K562 (cell line): ENCODE measurements at regions not wholly inside any gene's neighbourhood (a gene's known extent, or its start where the extent isn't known, plus 50 kb on each side); places are given as distances from the start of the nearest gene placed in this dataset.

ENCODE experiments used
- ATAC-seq: fragments of 200-7000 bp; cut with Tn5 transposase; 3 replicates; pipeline ENCODE4 v1.9.1; 2020; ENCODE audit warnings: moderate library complexity
- BruUV-seq: library from RNA; stranded (reverse); fragments of 400-500 nt; replicated peaks from 2 replicates; lab custom pipeline; 2021; lab: Mats Ljungman, UMichigan
- CTCF ChIA-PET: fragments of 300-600 bp; formaldehyde crosslinking; extraction: SDS; loops from one replicate; lab custom pipeline; 2021; ENCODE audit warnings: low intra/inter-chr PET ratio; lab: Yijun Ruan, JAX
- POLR2A ChIA-PET: fragments of 300-600, 350-650 bp; sonication (Branson Sonifier 250); formaldehyde crosslinking; extraction: SDS; loops from one replicate; lab custom pipeline; 2021; ENCODE audit warnings: antibody characterized with exemption, inconsistent platforms; lab: Yijun Ruan, JAX
- DNase-seq, 4 experiments: peaks; one replicate each; pipeline versions ENCODE4 v3.0.0 to v3.0.0-alpha.2; 2011 to 2018; ENCODE audit warnings: low spot score in 3 of 4, mixed read lengths in 3 of 4; ENCODE audit errors: extremely low read depth in 1 of 4
- FAIRE-seq: peaks from 2 replicates; lab custom pipeline; 2011; peaks lifted over from hg19 to GRCh38; lab: Jason Lieb, UNC
- H2AFZ ChIP-seq: 2 replicates; pipeline ENCODE4 v1.6.0; 2011; ENCODE audit warnings: low read depth, low read length, control low read depth, inconsistent platforms
- H3K27ac ChIP-seq: fragments of 200-600 bp; 3 replicates; pipeline ENCODE4 v1.8.0; 2011; ENCODE audit warnings: low read depth, mild to moderate bottlenecking, control low read depth, inconsistent platforms, low read length, moderate library complexity, mixed read lengths; ENCODE audit errors: extremely low read depth
- H3K27me3 ChIP-seq, 2 experiments: fragments of 300-600 bp in 1 of 2; 2 replicates in 1 of 2; 3 replicates in 1 of 2; pipeline versions ENCODE4 v1.6.0 to v1.8.0; 2011; ENCODE audit warnings: inconsistent platforms in 2 of 2, low read length in 2 of 2, mild to moderate bottlenecking in 1 of 2, mixed read lengths in 1 of 2, moderate library complexity in 1 of 2; ENCODE audit not compliant: control insufficient read depth in 2 of 2, insufficient read depth in 2 of 2
- H3K36me3 ChIP-seq: fragments of 300-600 bp; 3 replicates; pipeline ENCODE4 v1.8.0; 2011; ENCODE audit warnings: mild to moderate bottlenecking, low read length, inconsistent platforms; ENCODE audit not compliant: control insufficient read depth, insufficient read depth
- H3K4me1 ChIP-seq, 2 experiments: fragments of 200-600 bp in 1 of 2; replicated peaks in 1 of 2; 2 replicates in 1 of 2; 3 replicates in 1 of 2; pipeline versions ENCODE4 v1.5.1 to v1.8.0; 2011; ENCODE audit warnings: inconsistent platforms in 2 of 2, low read length in 2 of 2, mild to moderate bottlenecking in 1 of 2, mixed read lengths in 1 of 2, moderate library complexity in 1 of 2; ENCODE audit not compliant: control insufficient read depth in 2 of 2, insufficient read depth in 2 of 2
- H3K4me2 ChIP-seq: 2 replicates; pipeline ENCODE4 v1.6.1; 2011; ENCODE audit warnings: low read length, control low read depth, inconsistent platforms, mixed read lengths; ENCODE audit not compliant: insufficient read depth
- H3K4me3 ChIP-seq: fragments of 200-600 bp; sonication (generic), shearing (Covaris generic); 2 replicates; pipeline ENCODE4 v1.5.1; 2016; ENCODE audit warnings: control low read depth, inconsistent platforms
- H3K79me2 ChIP-seq: fragments of 200-600 bp; 3 replicates; pipeline ENCODE4 v1.8.0; 2011; ENCODE audit warnings: low read length, inconsistent platforms; ENCODE audit not compliant: control insufficient read depth, insufficient read depth
- H3K9ac ChIP-seq, 2 experiments: 2 replicates each; pipeline versions ENCODE4 v1.6.0 to v1.6.1; 2011; ENCODE audit warnings: low read depth in 2 of 2, low read length in 2 of 2, control low read depth in 1 of 2, inconsistent platforms in 1 of 2, mild to moderate bottlenecking in 1 of 2, mixed read lengths in 1 of 2; ENCODE audit not compliant: insufficient read depth in 1 of 2
- H3K9me1 ChIP-seq: one replicate; pipeline ENCODE4 v1.6.0; 2011; ENCODE audit warnings: inconsistent platforms, mild to moderate bottlenecking, low read length, moderate library complexity; ENCODE audit not compliant: control insufficient read depth, insufficient read depth
- H3K9me3 ChIP-seq: replicated peaks from 2 replicates; pipeline ENCODE4 v1.5.1; 2011; ENCODE audit warnings: low read depth, low read length, inconsistent platforms; ENCODE audit not compliant: control insufficient read depth, insufficient read depth
- H4K20me1 ChIP-seq: replicated peaks from 2 replicates; pipeline ENCODE4 v1.6.1; 2011; ENCODE audit warnings: low read length, inconsistent platforms, mixed read lengths; ENCODE audit not compliant: control insufficient read depth, insufficient read depth
- GTF2F1 ChIP-seq: IDR thresholded peaks from 2 replicates; pipeline ENCODE4 v1.6.1; 2011; ENCODE audit warnings: low read depth, low read length, improper control_type of control experiment
- HNRNPLL ChIP-seq: fragments of 200-400 bp; formaldehyde crosslinking; IDR thresholded peaks from 2 replicates; pipeline ENCODE4 v1.6.1; 2017; ENCODE audit warnings: low read length, low read depth, mild to moderate bottlenecking; ENCODE audit not compliant: poor library complexity, severe bottlenecking
- IRF2 ChIP-seq: sonication (generic); formaldehyde crosslinking; IDR thresholded peaks from 2 replicates; pipeline ENCODE4 v1.8.1; 2022; ENCODE audit warnings: mild to moderate bottlenecking, missing genetic modification reagents
- KDM5B ChIP-seq: fragments of 200-600 bp; sonication (generic); IDR thresholded peaks from 2 replicates; pipeline ENCODE4 v1.6.1; 2012; ENCODE audit warnings: low read depth, mild to moderate bottlenecking, moderate library complexity, low read length, control low read depth, inconsistent platforms; ENCODE audit not compliant: insufficient replicate concordance
- PURB ChIP-seq: sonication (generic); formaldehyde crosslinking; IDR thresholded peaks from 2 replicates; pipeline ENCODE4 v1.9.0; 2021; ENCODE audit warnings: low read depth, mild to moderate bottlenecking, missing genetic modification reagents
- SMARCE1 ChIP-seq: fragments of 450-650 bp; IDR thresholded peaks from 2 replicates; pipeline ENCODE4 v1.7.1; 2016; ENCODE audit warnings: mild to moderate bottlenecking
- STAT5A ChIP-seq: IDR thresholded peaks from 2 replicates; pipeline ENCODE4 v1.6.1; 2012; ENCODE audit warnings: low read length, inconsistent platforms, borderline replicate concordance
- TBL1XR1 ChIP-seq, 2 experiments: IDR thresholded peaks; 2 replicates each; pipeline ENCODE4 v1.6.1; 2012; ENCODE audit warnings: improper control_type of control experiment in 2 of 2, low read length in 2 of 2, mild to moderate bottlenecking in 1 of 2
- ZNF134 ChIP-seq: fragments of 250-450 bp; sonication (Bioruptor Pico); conservative IDR thresholded peaks from 2 replicates; pipeline ENCODE4 v1.4.0; 2020
- ZNF24 ChIP-seq: fragments of 450-650 bp; IDR thresholded peaks from 2 replicates; pipeline ENCODE4 v1.6.1; 2016
- ZNF717 ChIP-seq: fragments of 250-450 bp; sonication (Bioruptor Pico); IDR thresholded peaks from 2 replicates; pipeline ENCODE4 v1.5.0; 2021
- ZNF77 ChIP-seq: fragments of 250-450 bp; sonication (Bioruptor Pico); IDR thresholded peaks from 2 replicates; pipeline ENCODE4 v1.5.0; 2020
- WGBS: fragments of 100-300 bp; shearing (Covaris generic); methylation state at CpG from one replicate; pipeline ENCODE4 v1.1.6; 2016; ENCODE audit warnings: low coverage, mixed read lengths; ENCODE audit not compliant: insufficient coverage; ENCODE audit errors: missing lambda C conversion rate; 5-methylcytosine and 5-hydroxymethylcytosine counted together
- in situ Hi-C: fragments of 300-500 bp; cut with MboI; formaldehyde crosslinking; loops from 4 replicates; pipeline ENCODE4 v1.15.0; 2018; ENCODE audit warnings: inconsistent platforms, mixed read lengths
- intact Hi-C: fragments of 100-400 bp; cut with micrococcal nuclease; formaldehyde crosslinking; loops from 2 replicates; pipeline ENCODE4 v1.14.2; 2022
- TF ChIP-seq, protein P1 (sequence below): fragments of 250-450 bp; sonication (Bioruptor Pico); IDR thresholded peaks from 2 replicates; pipeline ENCODE4 v1.8.0; 2022; ENCODE audit warnings: moderate library complexity, mild to moderate bottlenecking, inconsistent platforms
- TF ChIP-seq, protein P2 (sequence below): fragments of 250-450 bp; sonication (Bioruptor Pico); IDR thresholded peaks from 2 replicates; pipeline ENCODE4 v1.9.0; 2021; ENCODE audit warnings: mild to moderate bottlenecking, inconsistent platforms

DNA sequence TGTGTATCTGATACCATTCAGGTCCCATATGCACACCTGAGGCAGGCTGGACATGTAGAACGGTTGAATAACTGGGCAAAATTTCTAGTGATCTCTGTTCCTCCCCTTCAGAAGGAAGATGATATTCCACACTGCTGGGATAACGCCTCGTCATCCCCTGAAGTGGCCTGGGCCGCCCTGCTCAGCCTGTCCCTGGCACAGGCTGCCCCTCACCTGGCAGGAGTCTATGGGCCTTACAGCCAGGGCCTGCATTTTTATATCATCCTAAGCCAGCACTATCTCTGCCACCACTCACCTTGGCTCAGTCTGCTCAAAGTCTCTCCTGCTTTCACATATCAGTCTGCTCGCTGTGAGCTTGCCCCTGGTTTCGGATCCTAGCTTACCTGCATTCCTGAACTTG, 209.2 kb downstream of the CSNK2A3 start:
- no peak overlapping the region for H3K9ac ChIP-seq
- no peaks in the 10 kb centered on the region for H3K9me1 ChIP-seq
- ATAC-seq, result no peak
- H3K27me3 ChIP-seq, result peaks cover 2 to 14% of the 10 kb centered on the region in 2 experiments; a peak in 2 of 5 replicates
- no peak for FAIRE-seq
- no TSS peak for BruUV-seq
- no peaks in the 10 kb centered on the region for H3K4me1 ChIP-seq
- no peak for DNase-seq
- ChIA-PET CTCF (no interaction called here), POLR2A (interaction anchor here (0.6 kb wide), 1 partner anchor 183 kb away, joined by 3 read pairs; no protein-coding TSS in a partner anchor)
- H3K27ac ChIP-seq, result no peak overlapping the region
- in situ Hi-C loops, result no loop called here
- TF ChIP-seq ZNF24, result no peak
- TF ChIP-seq ZNF77, result no peak
- TF ChIP-seq, protein P1, sequence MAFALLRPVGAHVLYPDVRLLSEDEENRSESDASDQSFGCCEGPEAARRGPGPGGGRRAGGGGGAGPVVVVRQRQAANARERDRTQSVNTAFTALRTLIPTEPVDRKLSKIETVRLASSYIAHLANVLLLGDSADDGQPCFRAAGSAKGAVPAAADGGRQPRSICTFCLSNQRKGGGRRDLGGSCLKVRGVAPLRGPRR, result no peak
- TF ChIP-seq HNRNPLL, result no peak
- no peak for TF ChIP-seq KDM5B
- no peak for TF ChIP-seq ZNF717 (CRISPR knock-in tag)
- no peak overlapping the region for H3K4me2 ChIP-seq
- H3K79me2 ChIP-seq, result no peaks in the 10 kb centered on the region
- H3K9me3 ChIP-seq, result no peaks in the 10 kb centered on the region
- no peaks in the 10 kb centered on the region for H4K20me1 ChIP-seq
- no peaks in the 10 kb centered on the region for H3K36me3 ChIP-seq
- H2AFZ ChIP-seq, result no peak overlapping the region
- under 1% methylated on average over 6 of the region's 6 CpGs for WGBS
- H3K4me3 ChIP-seq, result no peak overlapping the region
- intact Hi-C loops, result no loop called here

DNA sequence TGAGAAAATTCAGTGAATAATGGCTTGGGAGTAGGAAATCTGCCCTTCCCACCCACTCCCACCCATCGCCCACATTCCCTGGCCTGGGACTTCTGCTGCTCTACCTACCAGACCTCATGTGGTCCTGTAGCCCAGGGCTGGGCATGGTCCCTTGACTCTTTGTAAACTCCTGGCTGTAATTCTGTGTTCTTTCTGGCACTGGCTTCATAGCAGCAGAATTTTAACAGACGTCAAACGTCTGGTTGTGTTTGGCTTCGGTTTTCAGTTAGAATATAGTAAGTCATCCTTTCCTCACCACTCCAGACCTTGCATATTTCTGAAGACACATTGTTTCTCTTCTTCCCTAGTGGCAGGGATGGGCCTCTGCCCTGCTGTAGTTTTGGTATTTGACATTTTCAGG, 210.6 kb downstream of the CSNK2A3 start:
- POLR2A ChIA-PET, result no interaction called here
- Histone ChIP-seq H3K4me2 (no peak overlapping the region), H3K9me1 (no peaks in the 10 kb centered on the region), H3K9ac (no peak overlapping the region), H3K36me3 (no peaks in the 10 kb centered on the region), H3K9me3 (no peaks in the 10 kb centered on the region), H4K20me1 (no peaks in the 10 kb centered on the region), H3K79me2 (no peaks in the 10 kb centered on the region), H3K4me1 (no peaks in the 10 kb centered on the region), H2AFZ (no peak overlapping the region), H3K27ac (no peak overlapping the region), H3K4me3 (no peak overlapping the region), H3K27me3 (peaks cover 2 to 14% of the 10 kb centered on the region in 2 experiments; a peak in 2 of 5 replicates)
- 2% methylated on average over 4 of the region's 4 CpGs for WGBS
- DNase-seq (no peak), ATAC-seq (no peak), FAIRE-seq (no peak)
- in situ Hi-C loops (no loop called here), intact Hi-C loops (no loop called here)
- TF ChIP-seq ZNF134 (CRISPR knock-in tag) (no peak), TBL1XR1 (IDR thresholded peaks at IDR 0.05; ENCODE audit: low read length in 2 of 2) (no peak), GTF2F1 (no peak), SMARCE1 (no peak), IRF2 (CRISPR knock-in tag) (no peak), PURB (CRISPR knock-in tag) (no peak), STAT5A (no peak)
- TF ChIP-seq, protein P2, sequence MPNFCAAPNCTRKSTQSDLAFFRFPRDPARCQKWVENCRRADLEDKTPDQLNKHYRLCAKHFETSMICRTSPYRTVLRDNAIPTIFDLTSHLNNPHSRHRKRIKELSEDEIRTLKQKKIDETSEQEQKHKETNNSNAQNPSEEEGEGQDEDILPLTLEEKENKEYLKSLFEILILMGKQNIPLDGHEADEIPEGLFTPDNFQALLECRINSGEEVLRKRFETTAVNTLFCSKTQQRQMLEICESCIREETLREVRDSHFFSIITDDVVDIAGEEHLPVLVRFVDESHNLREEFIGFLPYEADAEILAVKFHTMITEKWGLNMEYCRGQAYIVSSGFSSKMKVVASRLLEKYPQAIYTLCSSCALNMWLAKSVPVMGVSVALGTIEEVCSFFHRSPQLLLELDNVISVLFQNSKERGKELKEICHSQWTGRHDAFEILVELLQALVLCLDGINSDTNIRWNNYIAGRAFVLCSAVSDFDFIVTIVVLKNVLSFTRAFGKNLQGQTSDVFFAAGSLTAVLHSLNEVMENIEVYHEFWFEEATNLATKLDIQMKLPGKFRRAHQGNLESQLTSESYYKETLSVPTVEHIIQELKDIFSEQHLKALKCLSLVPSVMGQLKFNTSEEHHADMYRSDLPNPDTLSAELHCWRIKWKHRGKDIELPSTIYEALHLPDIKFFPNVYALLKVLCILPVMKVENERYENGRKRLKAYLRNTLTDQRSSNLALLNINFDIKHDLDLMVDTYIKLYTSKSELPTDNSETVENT (CRISPR knock-in tag), result no peak
- BruUV-seq, result no TSS peak
- CTCF ChIA-PET, result interaction anchor here (0.8 kb wide), 1 partner anchor 38 kb away, joined by 3 read pairs; no protein-coding TSS in a partner anchor
